ENCODE measurements at regions not wholly inside any gene's neighbourhood (a gene's known extent, or its start where the extent isn't known, plus 50 kb on each side); places are given as distances from the start of the nearest gene placed in this dataset.

- no peak for TF ChIP-seq CTCF (IDR thresholded peaks at IDR 0.05; ENCODE audit: low read depth, low read length, missing control alignments)
- H3K4me3 ChIP-seq (replicated peaks; ENCODE audit: low read depth, low read length), result no peak overlapping the region
- no peak for DNase-seq (ENCODE audit: extremely low read depth, low read depth)
These were observed 128.6 kb downstream of the IRF8 start for GRCh38 chr16:86027373-86028126.

DNA sequence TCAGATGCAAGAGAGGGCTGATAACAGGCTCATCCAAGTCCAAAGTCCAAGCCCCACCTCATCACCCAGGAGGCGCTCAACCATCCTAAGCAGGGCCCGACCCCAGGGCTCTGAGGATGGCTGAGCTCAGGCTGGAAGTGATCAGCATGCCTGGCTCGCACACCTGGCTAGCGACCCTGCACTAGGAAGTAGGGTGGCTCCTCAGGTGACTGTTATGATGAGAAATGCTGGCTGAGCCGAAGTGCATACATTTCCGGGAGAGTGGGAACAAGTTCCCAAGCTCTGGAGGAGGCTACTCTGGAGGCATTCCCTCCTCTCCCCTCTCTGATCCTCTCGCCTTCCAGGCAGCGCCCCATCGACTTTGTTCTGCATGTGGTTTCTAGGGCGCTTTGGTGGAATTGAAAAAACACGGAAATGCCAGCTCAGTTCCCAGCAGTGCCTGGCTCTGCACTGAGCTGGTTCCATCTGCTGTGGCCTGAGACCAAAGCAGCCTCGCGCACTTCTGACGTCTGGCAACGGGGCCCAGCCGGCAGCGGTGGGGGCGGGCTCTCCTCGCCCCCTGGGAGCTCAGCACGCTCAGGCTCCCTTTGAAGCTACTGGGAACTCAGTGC is 130.3 kb downstream of the IRF8 start:
- peak; percentile 9 for DNase-seq (ENCODE audit: extremely low read depth, low read depth)
- no peak for TF ChIP-seq CTCF (IDR thresholded peaks at IDR 0.05; ENCODE audit: low read depth, low read length, missing control alignments)

DNA sequence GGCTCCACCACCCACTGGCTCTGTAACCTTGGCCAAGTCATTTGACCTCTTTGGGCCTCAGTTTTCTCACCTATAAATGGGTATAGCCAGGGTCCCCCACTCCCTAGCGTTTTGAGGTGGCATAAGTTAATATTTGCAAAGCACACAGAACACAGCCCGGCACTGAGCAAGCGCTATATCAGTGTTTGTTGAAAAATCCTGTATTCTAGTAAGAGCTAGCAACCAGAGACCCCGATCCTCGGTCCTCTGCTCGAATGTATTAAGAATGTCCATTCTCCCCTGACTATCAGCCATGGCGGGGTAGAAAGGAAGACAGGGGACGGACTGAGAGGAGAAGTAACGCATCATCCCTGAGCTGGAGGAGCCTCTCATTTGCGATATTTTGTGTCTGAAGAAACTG is 131.2 kb downstream of the IRF8 start:
- DNase-seq (ENCODE audit: extremely low read depth, low read depth), result no peak
- no peak overlapping the region for H3K4me3 ChIP-seq (replicated peaks; ENCODE audit: low read depth, low read length)
- TF ChIP-seq CTCF (IDR thresholded peaks at IDR 0.05; ENCODE audit: low read depth, low read length, missing control alignments), result no peak

More for the DNA sequence above, 130.3 kb downstream of the IRF8 start:
- H3K4me3 ChIP-seq (replicated peaks; ENCODE audit: low read depth, low read length), result no peak overlapping the region

- DNase-seq (ENCODE audit: extremely low read depth, low read depth), result no peak
- TF ChIP-seq CTCF (IDR thresholded peaks at IDR 0.05; ENCODE audit: low read depth, low read length, missing control alignments), result no peak
- H3K4me3 ChIP-seq (replicated peaks; ENCODE audit: low read depth, low read length), result no peak overlapping the region
These were observed 132.2 kb downstream of the IRF8 start for GRCh38 chr16:86031141-86031678.

DNA sequence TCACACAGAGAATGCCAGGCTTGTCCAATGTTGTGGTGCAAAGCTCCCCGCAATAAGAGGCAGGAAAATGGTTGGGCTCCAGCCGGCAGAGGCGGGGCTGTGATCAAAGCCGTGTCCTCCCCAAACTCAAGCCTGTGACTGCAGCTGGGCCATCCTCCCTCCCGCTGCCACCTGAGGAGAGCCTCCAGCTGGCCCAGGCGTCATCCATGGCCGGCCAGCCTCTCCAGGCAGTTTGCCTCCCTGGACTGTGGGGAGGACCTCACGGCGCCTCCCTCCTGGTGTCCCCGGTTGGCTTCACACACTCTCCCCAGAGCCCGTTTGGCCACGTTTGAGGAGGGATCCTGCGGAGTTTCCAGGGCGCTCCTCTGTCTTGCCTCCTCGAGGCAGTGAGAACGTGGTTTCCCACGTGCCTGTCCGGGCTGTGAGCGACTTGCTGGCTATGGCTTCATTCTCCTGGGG is 134.1 kb downstream of the IRF8 start:
- TF ChIP-seq CTCF (IDR thresholded peaks at IDR 0.05; ENCODE audit: low read depth, low read length, missing control alignments), result no peak
- no peak for DNase-seq (ENCODE audit: extremely low read depth, low read depth)
- no peak overlapping the region for H3K4me3 ChIP-seq (replicated peaks; ENCODE audit: low read depth, low read length)

- no peak for TF ChIP-seq CTCF (IDR thresholded peaks at IDR 0.05; ENCODE audit: low read depth, low read length, missing control alignments)
- H3K4me3 ChIP-seq (replicated peaks; ENCODE audit: low read depth, low read length), result no peak overlapping the region
- DNase-seq (ENCODE audit: extremely low read depth, low read depth), result no peak
These were observed 135.0 kb downstream of the IRF8 start for GRCh38 chr16:86033971-86034370.
